ENCODE measurements at regions not wholly inside any gene's neighbourhood (a gene's known extent, or its start where the extent isn't known, plus 50 kb on each side); places are given as distances from the start of the nearest gene placed in this dataset.

GRCh38 chr5:57539281-57539701 is 56.7 kb upstream of the ACTBL2 start:
- TF ChIP-seq POLR2A (IDR thresholded peaks at IDR 0.05): no peak
- TF ChIP-seq EP300 (IDR thresholded peaks at IDR 0.05): no peak
- no peak for TF ChIP-seq CTCF (IDR thresholded peaks at IDR 0.05)
